DMS153 (cell line): ENCODE measurements at regions not wholly inside any gene's neighbourhood (a gene's known extent, or its start where the extent isn't known, plus 50 kb on each side); places are given as distances from the start of the nearest gene placed in this dataset.

ENCODE experiments used
- DNase-seq: peaks from one replicate; lab custom pipeline; 2025; lab: John Stamatoyannopoulos, UW

DNA sequence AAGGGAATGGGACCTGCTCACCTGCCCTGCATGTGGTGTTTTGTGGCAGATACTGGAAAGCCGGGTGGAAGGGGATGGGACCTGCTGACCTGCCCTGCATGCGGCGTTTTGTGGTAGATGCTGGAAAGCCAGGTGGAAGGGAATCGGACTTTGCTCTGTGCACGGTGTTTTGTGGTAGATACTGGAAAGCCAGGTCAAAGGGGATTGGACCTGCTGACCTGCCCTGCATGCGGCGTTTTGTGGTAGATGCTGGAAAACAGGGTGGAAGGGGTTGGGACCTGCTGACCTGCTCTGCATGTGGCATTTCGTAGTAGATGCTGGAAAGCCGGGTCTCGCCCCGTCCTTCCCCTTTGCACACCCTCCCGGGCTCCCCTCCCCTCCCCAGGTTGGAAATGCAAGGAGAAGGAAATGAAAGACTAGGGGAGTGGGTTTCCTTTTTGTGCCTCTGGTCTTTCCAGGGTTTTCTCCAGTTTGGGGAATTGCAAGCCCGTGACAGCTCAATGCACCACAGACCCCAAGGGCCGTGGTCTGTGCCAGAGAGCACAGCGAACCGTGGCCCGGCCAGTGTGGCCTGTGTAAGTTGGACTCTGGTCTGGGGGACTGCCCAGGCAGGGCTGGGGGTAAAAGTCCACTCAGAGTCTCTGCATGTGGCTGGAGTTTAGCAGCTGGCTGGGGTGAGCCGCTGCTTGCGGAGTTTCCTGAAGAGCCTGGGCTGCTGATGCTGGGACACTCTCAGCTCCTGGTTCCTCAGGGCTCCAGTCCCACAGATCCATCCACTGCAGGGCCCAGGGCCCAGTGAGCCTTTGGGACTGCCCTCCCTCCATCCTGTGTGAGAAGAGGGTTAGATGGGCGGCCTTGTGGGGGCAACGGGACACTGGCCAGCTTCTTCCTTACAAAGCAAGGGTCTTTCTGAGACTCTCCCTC is 105.5 kb downstream of the CRYAA start:
- no peak for DNase-seq

DNA sequence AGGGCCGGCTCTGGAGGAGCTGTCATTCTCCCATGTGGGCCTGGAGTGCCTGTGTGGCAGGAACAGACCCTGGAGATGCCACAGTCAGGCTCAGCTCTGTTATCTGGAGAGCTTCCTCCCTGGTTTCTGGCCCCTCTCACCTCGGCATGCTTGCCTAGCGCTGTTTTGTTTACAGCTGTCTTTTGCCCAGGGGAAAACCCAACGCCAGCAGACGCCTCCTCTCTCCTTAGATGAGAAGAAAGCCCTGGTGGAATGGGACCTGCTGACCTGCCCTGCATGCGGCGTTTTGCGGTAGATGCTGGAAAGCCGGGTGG is 104.9 kb downstream of the CRYAA start:
- no peak for DNase-seq

DNA sequence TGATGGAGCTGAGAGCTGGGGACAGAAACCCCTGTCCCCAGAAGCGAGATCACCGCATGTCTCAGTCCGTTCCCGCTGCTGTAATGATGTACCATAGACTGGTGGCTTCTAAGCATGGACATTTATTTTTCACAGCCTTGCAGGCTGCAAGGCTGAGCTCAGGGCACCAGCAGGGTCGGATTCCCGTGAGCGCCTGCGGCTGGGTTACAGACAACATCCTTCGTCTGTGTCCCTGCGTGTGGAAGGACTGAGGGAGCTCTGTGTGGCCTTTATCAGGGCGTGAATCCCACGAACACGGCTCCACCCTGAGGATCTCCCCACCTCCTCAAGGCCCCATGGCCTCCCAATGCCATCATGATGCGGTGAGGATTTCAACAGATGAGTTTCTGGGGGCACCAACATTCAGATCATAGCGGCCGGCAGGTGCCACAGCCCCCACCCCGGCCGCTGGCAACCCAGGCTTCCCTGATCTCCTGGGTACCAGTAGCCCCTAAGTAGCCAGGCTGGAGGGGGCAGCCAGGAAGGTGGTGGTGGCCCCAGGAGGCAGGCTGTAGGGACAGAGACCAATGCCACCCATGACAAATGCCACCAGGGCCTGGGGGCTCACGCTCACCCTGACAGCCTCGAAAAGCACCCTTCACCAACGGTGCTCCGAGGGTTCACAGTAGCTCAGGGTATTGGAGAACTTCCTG is 104.4 kb downstream of the CRYAA start:
- DNase-seq = no peak

DNA sequence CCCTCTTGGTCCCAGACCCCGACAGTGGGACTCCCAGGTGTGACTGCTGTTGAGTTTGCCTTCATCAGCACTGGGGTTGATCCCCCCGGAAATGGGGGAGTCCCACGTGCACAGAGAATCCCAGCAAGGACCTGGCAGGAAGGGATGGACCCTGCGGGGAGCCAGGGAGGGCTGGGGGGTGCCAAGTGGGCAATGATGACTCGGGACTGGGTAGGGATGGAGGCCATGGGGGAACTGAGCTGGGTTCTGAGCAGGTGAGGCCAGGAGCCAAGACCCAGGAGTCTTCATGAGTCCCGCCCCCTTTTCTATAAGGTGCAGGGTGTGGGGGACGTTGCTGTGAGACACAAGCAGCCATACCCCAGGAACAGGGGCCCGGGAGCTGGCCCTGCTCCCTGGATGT is 103.8 kb downstream of the CRYAA start:
- no peak for DNase-seq

DNA sequence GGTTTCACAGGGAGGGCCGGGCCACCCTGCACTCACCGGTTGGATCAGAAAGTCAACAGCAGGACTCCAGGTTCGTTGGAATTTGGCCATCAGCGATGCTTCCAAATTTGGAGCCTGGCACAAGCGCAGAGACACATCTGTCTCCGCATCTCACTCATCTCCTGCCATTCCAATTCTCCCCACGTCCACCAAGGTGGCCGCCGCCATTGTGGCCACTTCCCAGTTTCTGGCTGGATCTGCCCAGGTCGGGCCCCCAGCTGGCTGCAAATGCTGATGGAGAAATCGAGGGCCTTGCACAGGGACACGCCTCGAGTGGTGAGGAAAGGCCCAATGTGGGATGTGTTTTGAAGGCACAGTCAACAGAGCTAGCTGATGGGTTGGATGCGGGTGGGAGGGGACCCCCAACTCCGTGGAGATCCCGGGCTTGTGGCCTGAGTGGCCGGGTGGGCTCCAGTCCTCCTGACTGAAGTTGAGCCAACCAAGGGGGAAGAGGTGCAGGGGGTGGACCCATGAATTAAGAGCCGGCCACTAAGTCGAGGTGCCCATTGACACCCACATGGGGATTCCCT is 102.7 kb downstream of the CRYAA start:
- DNase-seq = no peak

DNA sequence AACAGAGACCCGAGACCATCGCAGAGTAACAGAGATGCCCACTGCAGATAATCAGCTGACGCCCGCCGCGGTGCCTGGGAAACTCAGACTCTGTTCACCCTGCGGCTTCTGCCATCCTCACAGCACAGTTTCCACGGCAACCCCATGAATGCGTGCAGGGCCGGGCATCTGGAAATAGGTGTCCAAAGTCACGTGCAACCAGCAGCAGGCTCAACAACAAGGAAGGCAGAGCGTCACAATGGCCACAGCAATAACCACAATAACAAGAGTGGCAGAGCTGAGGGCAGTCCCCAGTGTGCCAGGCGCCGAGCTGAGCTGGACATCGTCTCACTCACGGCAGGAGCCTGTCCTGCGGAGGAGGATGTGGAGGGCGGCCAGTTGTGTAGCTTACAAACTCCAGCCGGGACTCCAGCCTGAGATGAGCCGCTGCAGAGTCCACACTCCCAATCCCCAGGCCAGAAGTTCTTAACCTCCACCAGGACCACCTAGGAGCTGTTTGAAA is 102.0 kb downstream of the CRYAA start:
- DNase-seq = no peak

DNA sequence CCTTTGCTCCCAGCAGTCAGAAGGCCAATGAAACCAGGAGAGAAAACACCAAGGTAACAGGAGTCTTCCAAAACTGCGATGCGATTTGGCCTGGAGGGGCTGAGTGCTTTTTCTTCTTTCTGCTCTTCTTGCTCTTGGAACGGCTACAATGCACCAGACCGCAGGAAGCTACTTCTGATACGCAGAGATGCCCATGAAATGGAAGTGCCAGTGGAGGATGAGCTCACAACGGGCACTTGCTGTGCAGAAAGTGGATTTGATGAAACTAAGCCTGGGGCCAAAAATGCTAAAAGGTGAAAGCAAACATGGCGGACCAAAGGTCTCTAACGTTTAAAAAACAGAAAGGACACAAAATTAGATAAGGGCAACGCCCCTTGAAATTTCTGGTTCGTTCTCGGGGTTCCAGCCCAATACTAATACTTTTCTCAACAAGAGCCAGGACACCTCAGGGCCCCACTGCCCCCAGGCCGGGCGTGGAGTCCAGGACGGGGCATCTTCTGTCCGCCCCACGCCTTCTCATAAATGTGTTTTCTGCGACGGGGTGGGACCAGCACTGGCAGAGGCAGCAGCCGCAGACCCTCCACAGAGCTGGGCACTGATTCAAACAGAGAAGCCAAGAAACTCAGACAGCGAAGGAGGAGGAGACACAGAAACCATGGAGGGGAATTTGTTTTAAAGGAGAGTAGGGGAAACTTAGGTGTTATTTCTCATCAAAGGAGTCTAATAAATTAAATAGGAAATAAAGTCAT is 101.3 kb downstream of the CRYAA start:
- DNase-seq = no peak

DNA sequence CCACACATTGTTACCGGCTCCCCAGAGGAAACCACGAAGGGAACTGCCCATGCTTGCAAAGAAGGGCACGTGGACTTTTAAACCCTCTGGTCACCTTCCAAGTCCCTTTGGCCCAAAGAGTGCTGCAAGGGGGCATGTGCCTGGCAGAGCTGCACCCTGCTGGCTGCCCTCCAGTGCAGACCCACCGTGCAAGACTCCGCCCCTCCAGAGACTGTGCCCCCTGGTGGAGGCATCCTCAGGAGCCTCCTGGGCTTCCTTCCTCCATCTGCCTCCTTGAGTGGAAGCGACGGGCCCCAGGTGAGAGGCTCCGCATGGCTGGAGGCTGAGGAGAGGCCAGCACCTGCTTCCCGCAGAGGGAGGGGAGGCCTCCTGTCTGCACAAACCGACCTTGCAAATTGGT is 100.6 kb downstream of the CRYAA start:
- no peak for DNase-seq

DNA sequence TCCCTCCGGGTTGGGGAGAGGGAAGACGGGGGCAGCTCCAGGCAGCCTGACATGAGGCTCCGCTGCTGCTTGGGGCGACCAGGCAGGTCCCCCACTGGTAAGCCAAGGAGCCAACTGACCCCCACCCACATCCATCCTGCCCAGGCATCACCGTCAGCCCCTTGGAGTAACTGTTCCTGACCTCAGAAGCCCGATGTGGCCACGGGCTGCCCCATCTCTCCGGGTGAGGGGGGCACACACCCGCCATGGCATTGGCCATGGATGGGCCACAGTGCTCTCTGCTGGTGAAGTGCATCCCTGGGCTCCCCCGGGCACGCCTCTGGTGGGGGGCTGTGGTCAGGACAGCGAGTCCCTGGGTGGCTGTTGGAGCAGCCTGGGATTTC is 100.0 kb downstream of the CRYAA start:
- DNase-seq = no peak

DNA sequence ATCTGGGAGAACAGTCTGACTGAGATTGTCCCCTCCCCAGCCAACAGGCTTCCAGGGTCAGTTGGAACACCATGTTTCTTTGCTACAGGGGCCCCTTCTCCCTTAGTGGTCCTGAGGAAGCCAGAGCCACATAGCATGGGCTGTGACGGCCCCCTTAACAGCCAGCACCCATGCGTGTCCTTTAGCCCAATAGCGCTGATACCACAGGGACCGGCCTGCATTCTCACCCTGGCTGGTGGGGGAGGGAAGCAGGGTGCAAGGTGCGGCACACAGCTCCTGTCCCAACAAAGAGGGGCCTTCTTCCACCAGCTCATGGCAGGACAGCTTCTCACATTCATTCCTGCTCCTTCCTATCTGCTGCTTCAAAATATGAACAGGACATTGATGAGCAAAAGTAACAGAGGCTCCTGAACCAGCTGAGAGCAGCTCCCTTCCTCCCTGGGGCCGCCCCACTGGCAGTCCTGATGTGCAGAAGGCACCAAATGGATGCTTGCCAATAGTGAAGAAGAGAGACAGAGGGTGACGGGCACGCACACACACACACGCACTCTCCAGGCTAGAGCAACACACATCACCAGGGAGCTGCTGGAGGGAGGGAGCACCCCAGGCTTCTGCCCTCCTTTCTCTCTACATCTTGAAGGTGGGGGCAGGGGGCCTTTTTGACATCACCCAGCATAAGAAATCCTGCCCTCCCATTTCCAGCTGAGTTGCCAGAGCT is 99.4 kb downstream of the CRYAA start:
- no peak for DNase-seq

DNA sequence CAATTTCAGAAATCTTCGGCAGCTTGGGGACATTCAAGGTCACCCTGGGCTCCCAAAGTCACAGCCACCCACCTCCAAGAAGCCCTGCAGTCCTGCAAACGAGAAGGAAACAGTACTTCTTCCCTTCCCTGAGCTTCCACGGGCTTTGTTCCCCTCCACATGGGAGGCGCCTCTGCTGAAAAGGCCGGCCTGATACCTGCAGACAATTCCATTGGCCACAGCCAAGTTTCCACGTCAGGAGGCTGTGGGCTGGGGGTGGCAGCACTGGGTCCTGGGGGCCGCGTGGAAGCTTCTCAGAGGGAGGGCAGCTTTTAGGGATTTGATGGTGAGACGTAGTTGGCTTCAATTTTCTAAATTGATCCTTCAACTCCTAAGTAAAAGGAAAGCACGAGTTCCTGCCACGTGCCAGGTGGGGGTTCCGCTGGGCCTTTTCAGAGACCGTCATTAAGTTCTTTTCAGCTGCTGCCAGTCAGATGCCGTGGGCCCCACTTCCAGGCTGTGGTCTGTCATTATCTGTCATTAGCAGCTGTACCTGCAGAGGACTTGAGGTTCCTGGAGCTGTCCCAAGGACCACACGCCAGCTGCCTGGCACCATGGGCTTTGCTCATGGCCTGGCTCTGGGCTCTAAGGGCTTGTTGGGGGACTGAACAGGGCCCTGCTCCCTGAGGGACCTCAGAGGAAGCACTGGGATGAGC is 98.7 kb downstream of the CRYAA start:
- DNase-seq = no peak

DNA sequence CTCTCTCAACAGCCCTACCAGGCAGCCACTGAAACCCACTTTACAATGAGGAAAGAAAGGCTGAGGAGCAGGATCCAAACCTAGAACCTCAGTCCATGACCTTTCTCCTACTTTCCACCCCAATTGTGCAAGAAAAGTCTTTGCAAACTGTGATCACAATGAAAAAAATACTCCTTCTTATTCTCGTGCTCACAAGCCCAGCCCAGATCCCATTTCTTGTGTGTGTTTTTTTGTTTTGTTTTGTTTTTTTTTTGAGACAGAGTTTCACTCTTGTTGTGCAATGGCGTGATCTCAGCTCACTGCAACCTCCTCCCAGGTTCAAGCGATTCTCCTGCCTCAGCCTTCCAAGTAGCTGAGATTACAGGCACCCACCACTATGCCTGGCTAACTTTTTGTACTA is 97.7 kb downstream of the CRYAA start:
- DNase-seq = no peak

DNA sequence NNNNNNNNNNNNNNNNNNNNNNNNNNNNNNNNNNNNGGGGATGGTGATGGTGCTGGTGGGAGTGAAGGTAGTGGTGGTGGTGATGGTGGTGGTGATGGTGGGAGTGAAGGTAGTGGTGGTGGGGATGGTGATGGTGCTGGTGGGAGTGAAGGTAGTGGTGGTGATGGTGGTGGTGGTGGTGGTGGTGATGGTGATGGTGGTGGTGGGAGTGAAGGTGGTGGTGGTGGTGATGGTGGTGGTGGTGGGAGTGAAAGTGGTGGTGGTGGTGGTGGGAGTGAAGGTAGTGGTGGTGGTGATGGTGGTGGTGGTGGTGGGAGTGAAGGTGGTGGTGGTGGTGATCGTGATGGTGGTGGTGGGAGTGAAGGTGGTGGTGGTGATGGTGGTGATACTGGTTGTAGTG is 93.6 kb downstream of the CRYAA start:
- no peak for DNase-seq
